Activated CD4-positive, alpha-beta T cell treated with anti-CD3 and anti-CD28 coated beads for 36 hours (primary cell): ENCODE measurements at regions not wholly inside any gene's neighbourhood (a gene's known extent, or its start where the extent isn't known, plus 50 kb on each side); places are given as distances from the start of the nearest gene placed in this dataset.
A peak's percentile ranks its signal among the peaks of the same experiment; 100 is the strongest.

ENCODE experiments used
- ATAC-seq: fragments of 200-7000 bp; cut with Tn5 transposase; one replicate; pipeline ENCODE4 v1.10.0; 2021; ENCODE audit warnings: mild to moderate bottlenecking, moderate library complexity
- CTCF ChIA-PET: fragments of 350-600 bp; sonication (Branson Sonifier 250); formaldehyde crosslinking; loops from one replicate; lab custom pipeline; 2021; ENCODE audit warnings: antibody characterized with exemption; lab: Charles Lee
- POLR2A ChIA-PET: fragments of 350-600 bp; sonication (Branson Sonifier 250); formaldehyde crosslinking; loops from one replicate; lab custom pipeline; 2021; ENCODE audit warnings: antibody characterized with exemption, inconsistent platforms; lab: Charles Lee
- DNase-seq: peaks from one replicate; pipeline ENCODE4 v3.0.0-alpha.2; 2020
- H3K27ac Mint-ChIP-seq: one replicate; pipeline ENCODE4 v1.8.0; 2021; ENCODE audit warnings: mixed read lengths
- H3K27me3 Mint-ChIP-seq: one replicate; pipeline ENCODE4 v1.8.0; 2021; ENCODE audit warnings: mixed read lengths
- H3K36me3 Mint-ChIP-seq: one replicate; pipeline ENCODE4 v1.8.0; 2021; ENCODE audit warnings: low read depth, mixed read lengths
- H3K4me1 Mint-ChIP-seq: one replicate; pipeline ENCODE4 v1.8.0; 2021; ENCODE audit warnings: mixed read lengths
- H3K4me3 Mint-ChIP-seq: one replicate; pipeline ENCODE4 v1.8.0; 2021; ENCODE audit warnings: mild to moderate bottlenecking, moderate library complexity, mixed read lengths
- H3K9me3 Mint-ChIP-seq: one replicate; pipeline ENCODE4 v1.8.0; 2021; ENCODE audit warnings: low read depth, mixed read lengths
- intact Hi-C, 2 experiments: fragments of 100-400 bp; cut with DNase I in 1 of 2; cut with micrococcal nuclease in 1 of 2; formaldehyde crosslinking; loops; one replicate each; pipeline versions ENCODE4 v1.14.2 to v1.15.1; 2022 to 2024; cut with DNase I, micrococcal nuclease

GRCh38 chrX:16222151-16222550, 54.9 kb downstream of the MAGEB17 start:
- H3K36me3 Mint-ChIP-seq = no peaks in the 10 kb centered on the region
- ATAC-seq = no peak
- no peak for DNase-seq
- no peaks in the 10 kb centered on the region for H3K4me1 Mint-ChIP-seq
- H3K27ac Mint-ChIP-seq = no peak overlapping the region
- CTCF ChIA-PET = no interaction called here
- peaks cover 2% of the 10 kb centered on the region for H3K9me3 Mint-ChIP-seq
- no peaks in the 10 kb centered on the region for H3K27me3 Mint-ChIP-seq
- intact Hi-C loops = no loop called here
- H3K4me3 Mint-ChIP-seq = no peak overlapping the region
- POLR2A ChIA-PET = no interaction called here

- Mint-ChIP-seq H3K27me3 (peaks cover 2% of the 10 kb centered on the region), H3K36me3 (no peaks in the 10 kb centered on the region), H3K4me3 (no peak overlapping the region), H3K4me1 (no peaks in the 10 kb centered on the region), H3K27ac (no peak overlapping the region), H3K9me3 (peaks cover 2% of the 10 kb centered on the region)
- ATAC-seq = no peak
- ChIA-PET POLR2A (no interaction called here), CTCF (interaction anchor here (1.2 kb wide), 1 partner anchor 9 kb away, joined by 3 read pairs; no protein-coding TSS in a partner anchor)
- DNase-seq = no peak
- intact Hi-C loops = no loop called here
Measured at GRCh38 chrX:16223385-16223784, 56.1 kb downstream of the MAGEB17 start.

- peak; percentile 32 for DNase-seq
- H3K27ac Mint-ChIP-seq = no peak overlapping the region
- CTCF ChIA-PET = interaction anchor here (0.5 kb wide), 1 partner anchor 205 kb away, joined by 4 read pairs; no protein-coding TSS in a partner anchor
- intact Hi-C loops = no loop called here
- no peaks in the 10 kb centered on the region for H3K4me1 Mint-ChIP-seq
- POLR2A ChIA-PET = no interaction called here
- H3K4me3 Mint-ChIP-seq = no peak overlapping the region
- ATAC-seq = peak; percentile 61
- H3K9me3 Mint-ChIP-seq = no peaks in the 10 kb centered on the region
- no peaks in the 10 kb centered on the region for H3K36me3 Mint-ChIP-seq
- H3K27me3 Mint-ChIP-seq = peaks cover 11% of the 10 kb centered on the region
Measured at GRCh38 chrX:16239211-16239610, 71.9 kb downstream of the MAGEB17 start.

GRCh38 chrX:16240231-16240905, 73.1 kb downstream of the MAGEB17 start:
- POLR2A ChIA-PET = no interaction called here
- Mint-ChIP-seq H3K36me3 (no peaks in the 10 kb centered on the region), H3K27me3 (peaks cover 11% of the 10 kb centered on the region), H3K9me3 (no peaks in the 10 kb centered on the region), H3K4me3 (no peak overlapping the region), H3K4me1 (no peaks in the 10 kb centered on the region), H3K27ac (no peak overlapping the region)
- intact Hi-C loops = no loop called here
- DNase-seq (peak; percentile 2), ATAC-seq (no peak)
- CTCF ChIA-PET = no interaction called here

GRCh38 chrX:16240968-16241367, 73.7 kb downstream of the MAGEB17 start:
- intact Hi-C loops = no loop called here
- no peak for ATAC-seq
- ChIA-PET POLR2A (no interaction called here), CTCF (no interaction called here)
- Mint-ChIP-seq H3K27ac (no peak overlapping the region), H3K27me3 (peaks cover 11% of the 10 kb centered on the region), H3K36me3 (no peaks in the 10 kb centered on the region), H3K9me3 (no peaks in the 10 kb centered on the region), H3K4me3 (no peak overlapping the region), H3K4me1 (no peaks in the 10 kb centered on the region)
- DNase-seq = no peak

GRCh38 chrX:16250296-16250695, 83.0 kb downstream of the MAGEB17 start:
- CTCF ChIA-PET = no interaction called here
- intact Hi-C loops = no loop called here
- POLR2A ChIA-PET = no interaction called here
- no peak for DNase-seq
- no peaks in the 10 kb centered on the region for H3K9me3 Mint-ChIP-seq
- H3K4me3 Mint-ChIP-seq = no peak overlapping the region
- H3K27ac Mint-ChIP-seq = no peak overlapping the region
- H3K27me3 Mint-ChIP-seq = peaks cover 7% of the 10 kb centered on the region
- H3K4me1 Mint-ChIP-seq = no peaks in the 10 kb centered on the region
- no peaks in the 10 kb centered on the region for H3K36me3 Mint-ChIP-seq
- ATAC-seq = no peak

- ChIA-PET CTCF (no interaction called here), POLR2A (no interaction called here)
- ATAC-seq (no peak), DNase-seq (no peak)
- intact Hi-C loops = no loop called here
- Mint-ChIP-seq H3K4me1 (no peaks in the 10 kb centered on the region), H3K36me3 (no peaks in the 10 kb centered on the region), H3K9me3 (no peaks in the 10 kb centered on the region), H3K27ac (no peak overlapping the region), H3K27me3 (peaks cover 5% of the 10 kb centered on the region), H3K4me3 (no peak overlapping the region)
Measured at GRCh38 chrX:16251782-16252181, 84.5 kb downstream of the MAGEB17 start.

- no peak for DNase-seq
- H3K27me3 Mint-ChIP-seq = no peaks in the 10 kb centered on the region
- ATAC-seq = no peak
- no peak overlapping the region for H3K4me3 Mint-ChIP-seq
- no peak overlapping the region for H3K27ac Mint-ChIP-seq
- CTCF ChIA-PET = no interaction called here
- no peaks in the 10 kb centered on the region for H3K4me1 Mint-ChIP-seq
- no peaks in the 10 kb centered on the region for H3K9me3 Mint-ChIP-seq
- POLR2A ChIA-PET = no interaction called here
- intact Hi-C loops = no loop called here
- H3K36me3 Mint-ChIP-seq = no peaks in the 10 kb centered on the region
Measured at GRCh38 chrX:16258882-16259281, 91.6 kb downstream of the MAGEB17 start.

GRCh38 chrX:16267431-16267830, 100.2 kb downstream of the MAGEB17 start:
- no peaks in the 10 kb centered on the region for H3K27me3 Mint-ChIP-seq
- no peaks in the 10 kb centered on the region for H3K36me3 Mint-ChIP-seq

GRCh38 chrX:16268206-16268605, 100.9 kb downstream of the MAGEB17 start:
- POLR2A ChIA-PET = no interaction called here
- no peak overlapping the region for H3K27ac Mint-ChIP-seq
- H3K4me1 Mint-ChIP-seq = no peaks in the 10 kb centered on the region
- no peaks in the 10 kb centered on the region for H3K27me3 Mint-ChIP-seq
- intact Hi-C loops = no loop called here
- no peaks in the 10 kb centered on the region for H3K36me3 Mint-ChIP-seq
- no peak for ATAC-seq
- H3K9me3 Mint-ChIP-seq = no peaks in the 10 kb centered on the region
- CTCF ChIA-PET = no interaction called here
- no peak overlapping the region for H3K4me3 Mint-ChIP-seq
- DNase-seq = no peak

More at GRCh38 chrX:16267431-16267830, 100.2 kb downstream of the MAGEB17 start:
- ATAC-seq (no peak), DNase-seq (no peak)
- CTCF ChIA-PET = interaction anchor here (0.5 kb wide), 1 partner anchor 177 kb away, joined by 3 read pairs; no protein-coding TSS in a partner anchor
- POLR2A ChIA-PET = no interaction called here
- no peak overlapping the region for H3K4me3 Mint-ChIP-seq
- intact Hi-C loops = no loop called here
- H3K27ac Mint-ChIP-seq = no peak overlapping the region
- H3K9me3 Mint-ChIP-seq = no peaks in the 10 kb centered on the region
- H3K4me1 Mint-ChIP-seq = no peaks in the 10 kb centered on the region

- no peaks in the 10 kb centered on the region for H3K9me3 Mint-ChIP-seq
- no peak overlapping the region for H3K27ac Mint-ChIP-seq
- ATAC-seq = no peak
- POLR2A ChIA-PET = no interaction called here
- H3K36me3 Mint-ChIP-seq = no peaks in the 10 kb centered on the region
- peak; percentile 21 for DNase-seq
- H3K4me3 Mint-ChIP-seq = no peak overlapping the region
- CTCF ChIA-PET = no interaction called here
- peaks cover 5% of the 10 kb centered on the region for H3K27me3 Mint-ChIP-seq
- intact Hi-C loops = loop anchor here in 1 of 2 experiments (5.0 kb wide), 1 partner anchor 393 kb away; no protein-coding TSS in a partner anchor
- no peaks in the 10 kb centered on the region for H3K4me1 Mint-ChIP-seq
Measured at GRCh38 chrX:16278927-16279326, 111.6 kb downstream of the MAGEB17 start.

GRCh38 chrX:16282209-16282608, 114.9 kb downstream of the MAGEB17 start:
- POLR2A ChIA-PET = no interaction called here
- CTCF ChIA-PET = interaction anchor here (0.6 kb wide), 1 partner anchor 30 kb away, joined by 3 read pairs; no protein-coding TSS in a partner anchor
- ATAC-seq (no peak), DNase-seq (no peak)
- Mint-ChIP-seq H3K27me3 (peaks cover 5% of the 10 kb centered on the region), H3K27ac (no peak overlapping the region), H3K4me1 (no peaks in the 10 kb centered on the region), H3K36me3 (no peaks in the 10 kb centered on the region), H3K4me3 (no peak overlapping the region), H3K9me3 (no peaks in the 10 kb centered on the region)
- intact Hi-C loops = no loop called here
